ENCODE measurements at regions not wholly inside any gene's neighbourhood (a gene's known extent, or its start where the extent isn't known, plus 50 kb on each side); places are given as distances from the start of the nearest gene placed in this dataset.

GRCh38 chr1:181949500-181949899 lies 112.0 kb downstream of the ZNF648 start:
- Histone ChIP-seq H3K27ac (no peak overlapping the region), H3K36me3 (no peaks in the 10 kb centered on the region), H3K4me1 (no peaks in the 10 kb centered on the region), H3K27me3 (no peaks in the 10 kb centered on the region), H3K4me3 (no peak overlapping the region), H3K9me3 (peaks cover 0 to 9% of the 10 kb centered on the region in 2 donors)
- intact Hi-C loops (cut with DNase I; ENCODE audit: low total_unique reads): no loop called here
- TF ChIP-seq POLR2A (IDR thresholded peaks at IDR 0.05): no peak
- TF ChIP-seq CTCF (IDR thresholded peaks at IDR 0.05): no peak
- TF ChIP-seq POLR2AphosphoS5 (IDR thresholded peaks at IDR 0.05): no peak
- DNase-seq (ENCODE audit: low spot score in 2 of 2): no peak

GRCh38 chr1:181948372-181948771 lies 113.1 kb downstream of the ZNF648 start:
- DNase-seq (ENCODE audit: low spot score in 2 of 2): no peak
- no peak overlapping the region for H3K4me3 ChIP-seq
- no peak overlapping the region for H3K27ac ChIP-seq
- TF ChIP-seq CTCF (IDR thresholded peaks at IDR 0.05) (no peak), POLR2AphosphoS5 (IDR thresholded peaks at IDR 0.05) (no peak), POLR2A (IDR thresholded peaks at IDR 0.05) (no peak)
- H3K9me3 ChIP-seq: peaks cover 0 to 4% of the 10 kb centered on the region in 2 donors
- H3K27me3 ChIP-seq: no peaks in the 10 kb centered on the region
- no peaks in the 10 kb centered on the region for H3K36me3 ChIP-seq
- no peaks in the 10 kb centered on the region for H3K4me1 ChIP-seq
- intact Hi-C loops (cut with DNase I; ENCODE audit: low total_unique reads): no loop called here

- TF ChIP-seq POLR2AphosphoS5 (IDR thresholded peaks at IDR 0.05): no peak
- TF ChIP-seq CTCF (IDR thresholded peaks at IDR 0.05): no peak
- no peak for TF ChIP-seq POLR2A (IDR thresholded peaks at IDR 0.05)
- intact Hi-C loops (cut with DNase I; ENCODE audit: low total_unique reads): no loop called here
- no peak overlapping the region for H3K27ac ChIP-seq
- no peaks in the 10 kb centered on the region for H3K27me3 ChIP-seq
- no peaks in the 10 kb centered on the region for H3K4me1 ChIP-seq
- H3K36me3 ChIP-seq: no peaks in the 10 kb centered on the region
- H3K9me3 ChIP-seq: peaks cover 0 to 4% of the 10 kb centered on the region in 2 donors
- H3K4me3 ChIP-seq: no peak overlapping the region
- DNase-seq (ENCODE audit: low spot score in 2 of 2): no peak
Measured at GRCh38 chr1:181947441-181947840, 114.1 kb downstream of the ZNF648 start.

- no peaks in the 10 kb centered on the region for H3K27me3 ChIP-seq
- H3K4me3 ChIP-seq: no peak overlapping the region
- H3K4me1 ChIP-seq: no peaks in the 10 kb centered on the region
- intact Hi-C loops (cut with DNase I; ENCODE audit: low total_unique reads): no loop called here
- H3K27ac ChIP-seq: no peak overlapping the region
- no peaks in the 10 kb centered on the region for H3K9me3 ChIP-seq
- no peaks in the 10 kb centered on the region for H3K36me3 ChIP-seq
- TF ChIP-seq CTCF (IDR thresholded peaks at IDR 0.05): peak in 2 of 3 donors; percentile 46
- no peak for TF ChIP-seq POLR2A (IDR thresholded peaks at IDR 0.05)
- DNase-seq (ENCODE audit: low spot score in 2 of 2): peak in 1 of 2 donors; percentile 53
Measured at GRCh38 chr1:181936768-181937581, 124.5 kb downstream of the ZNF648 start.

GRCh38 chr1:181936269-181936668 lies 125.2 kb downstream of the ZNF648 start:
- intact Hi-C loops (cut with DNase I; ENCODE audit: low total_unique reads): no loop called here
- Histone ChIP-seq H3K4me3 (no peak overlapping the region), H3K27ac (no peak overlapping the region), H3K9me3 (no peaks in the 10 kb centered on the region), H3K27me3 (no peaks in the 10 kb centered on the region), H3K36me3 (no peaks in the 10 kb centered on the region), H3K4me1 (no peaks in the 10 kb centered on the region)
- DNase-seq (ENCODE audit: low spot score in 2 of 2): no peak
- TF ChIP-seq CTCF (IDR thresholded peaks at IDR 0.05) (no peak), POLR2A (IDR thresholded peaks at IDR 0.05) (no peak), POLR2AphosphoS5 (IDR thresholded peaks at IDR 0.05) (no peak)
